PC-3 (cell line): ENCODE measurements at regions not wholly inside any gene's neighbourhood (a gene's known extent, or its start where the extent isn't known, plus 50 kb on each side); places are given as distances from the start of the nearest gene placed in this dataset.

Experiments used
- ATAC-seq: fragments of 200-7000 bp; cut with Tn5 transposase; 2 replicates; pipeline ENCODE4 v1.9.1; 2020; ENCODE audit warnings: mild to moderate bottlenecking, moderate library complexity
- BruUV-seq: library from RNA; stranded (reverse); fragments of 400-500 nt; replicated peaks from 2 replicates; lab custom pipeline; 2021; lab: Mats Ljungman, UMichigan
- CTCF ChIA-PET: fragments of 300-600 bp; sonication (Branson Sonifier 250); formaldehyde crosslinking; loops from one replicate; lab custom pipeline; 2022; ENCODE audit warnings: antibody characterized with exemption; lab: Charles Lee
- POLR2A ChIA-PET: fragments of 300-600 bp; sonication (Branson Sonifier 250); formaldehyde crosslinking; loops from one replicate; lab custom pipeline; 2022; ENCODE audit warnings: antibody characterized with exemption; ENCODE audit not compliant: unreplicated experiment; lab: Charles Lee
- DNase-seq: peaks from one replicate; pipeline ENCODE4 v3.0.0-alpha.2; 2015
- H2AFZ ChIP-seq: fragments of 300-600 bp; sonication (generic); 2 replicates; pipeline ENCODE4 v1.6.0; 2016; ENCODE audit warnings: antibody characterized with exemption, low read length
- H3F3A ChIP-seq: fragments of 300-600 bp; sonication (generic); one replicate; pipeline ENCODE4 v1.6.0; 2017; ENCODE audit warnings: antibody characterized with exemption, low read length, control low read depth, mild to moderate bottlenecking; ENCODE audit not compliant: unreplicated experiment
- H3K27ac ChIP-seq: fragments of 300-600 bp; sonication (generic); 2 replicates; pipeline ENCODE4 v1.5.1; 2016; ENCODE audit warnings: mild to moderate bottlenecking, low read length
- H3K27me3 ChIP-seq: fragments of 300-600 bp; sonication (generic); 2 replicates; pipeline ENCODE4 v1.6.1; 2016; ENCODE audit warnings: low read length, mixed read lengths
- H3K36me3 ChIP-seq: fragments of 300-600 bp; sonication (generic); 2 replicates; pipeline ENCODE4 v1.6.1; 2016; ENCODE audit warnings: low read depth, mixed run types, low read length, mixed read lengths
- H3K4me1 ChIP-seq: fragments of 300-600 bp; sonication (generic); 2 replicates; pipeline ENCODE4 v1.5.1; 2016; ENCODE audit warnings: low read length; ENCODE audit not compliant: insufficient read depth
- H3K4me2 ChIP-seq: fragments of 300-600 bp; sonication (generic); 2 replicates; pipeline ENCODE4 v1.6.0; 2016; ENCODE audit warnings: low read length
- H3K4me3 ChIP-seq: fragments of 300-600 bp; sonication (generic); 2 replicates; pipeline ENCODE4 v1.5.1; 2016; ENCODE audit warnings: mild to moderate bottlenecking, low read length, mixed read lengths
- H3K79me2 ChIP-seq: fragments of 300-600 bp; sonication (generic); 2 replicates; pipeline ENCODE4 v1.6.1; 2017; ENCODE audit warnings: low read length, mixed read lengths
- H3K9ac ChIP-seq: fragments of 300-600 bp; sonication (generic); 2 replicates; pipeline ENCODE4 v1.6.0; 2016; ENCODE audit warnings: mild to moderate bottlenecking, low read length
- H3K9me2 ChIP-seq: fragments of 300-600 bp; sonication (generic); replicated peaks from 2 replicates; pipeline ENCODE4 v1.6.1; 2016; ENCODE audit warnings: mixed run types, low read length, mixed read lengths
- H3K9me3 ChIP-seq: fragments of 300-600 bp; sonication (generic); 2 replicates; pipeline ENCODE4 v1.6.1; 2016; ENCODE audit warnings: low read length, mixed read lengths
- H4K20me1 ChIP-seq: fragments of 300-600 bp; sonication (generic); 2 replicates; pipeline ENCODE4 v1.6.1; 2016; ENCODE audit warnings: low read length, mixed read lengths
- CTCF ChIP-seq: fragments of 300-600 bp; sonication (generic); conservative IDR thresholded peaks from 2 replicates; pipeline ENCODE4 v1.5.1; 2017; ENCODE audit warnings: antibody characterized with exemption, low read depth, mild to moderate bottlenecking, low read length
- EZH2 ChIP-seq: fragments of 300-600 bp; sonication (generic); IDR thresholded peaks from one replicate; pipeline ENCODE4 v1.6.1; 2017; ENCODE audit warnings: antibody characterized with exemption, mild to moderate bottlenecking, low read length; ENCODE audit not compliant: unreplicated experiment
- EZH2phosphoT487 ChIP-seq: fragments of 300-600 bp; sonication (generic); IDR thresholded peaks from 2 replicates; pipeline ENCODE4 v1.6.1; 2018; ENCODE audit warnings: mild to moderate bottlenecking, antibody characterized with exemption, low read length, borderline replicate concordance
- intact Hi-C: fragments of 100-400 bp; cut with micrococcal nuclease; formaldehyde crosslinking; loops from 2 replicates; pipeline ENCODE4 v1.9.0; 2023

- H3K27ac ChIP-seq = no peak overlapping the region
- TF ChIP-seq EZH2phosphoT487 (no peak), CTCF (0 out of 2 replicates have a peak, but pooled peaks have one; percentile 9), EZH2 (no peak)
- H3K9ac ChIP-seq = no peak overlapping the region
- POLR2A ChIA-PET = no interaction called here
- no peaks in the 10 kb centered on the region for H3K79me2 ChIP-seq
- BruUV-seq = no TSS peak
- H3K4me2 ChIP-seq = no peak overlapping the region
- H4K20me1 ChIP-seq = no peaks in the 10 kb centered on the region
- no peak overlapping the region for H2AFZ ChIP-seq
- H3K9me3 ChIP-seq = no peaks in the 10 kb centered on the region
- intact Hi-C loops = no loop called here
- no peaks in the 10 kb centered on the region for H3K36me3 ChIP-seq
- H3F3A ChIP-seq = no peaks in the 10 kb centered on the region
- no peak for DNase-seq
- H3K4me3 ChIP-seq = no peak overlapping the region
- peaks cover 12% of the 10 kb centered on the region for H3K4me1 ChIP-seq
- H3K9me2 ChIP-seq = no peaks in the 10 kb centered on the region
- no peaks in the 10 kb centered on the region for H3K27me3 ChIP-seq
- CTCF ChIA-PET = no interaction called here
- no peak for ATAC-seq
Observed at GRCh38 chr13:27354379-27354778, 70.0 kb upstream of the GTF3A start.

GRCh38 chr13:27355894-27356293 lies 68.5 kb upstream of the GTF3A start:
- peaks cover 2% of the 10 kb centered on the region for H3F3A ChIP-seq
- no peak overlapping the region for H3K27ac ChIP-seq
- H3K27me3 ChIP-seq = no peaks in the 10 kb centered on the region
- H4K20me1 ChIP-seq = no peaks in the 10 kb centered on the region
- H3K4me2 ChIP-seq = no peak overlapping the region
- H3K36me3 ChIP-seq = no peaks in the 10 kb centered on the region
- intact Hi-C loops = loop anchor here (5.0 kb wide), 1 partner anchor 84 kb away; the partner anchor contains the start of gene RASL11A
- ATAC-seq = no peak
- no peaks in the 10 kb centered on the region for H3K9me3 ChIP-seq
- CTCF ChIA-PET = no interaction called here
- H2AFZ ChIP-seq = no peak overlapping the region
- no peak overlapping the region for H3K4me3 ChIP-seq
- H3K4me1 ChIP-seq = peaks cover 18% of the 10 kb centered on the region
- no TSS peak for BruUV-seq
- no peak for TF ChIP-seq EZH2
- no peak for TF ChIP-seq CTCF
- TF ChIP-seq EZH2phosphoT487 = no peak
- H3K9me2 ChIP-seq = no peaks in the 10 kb centered on the region
- no peaks in the 10 kb centered on the region for H3K79me2 ChIP-seq
- POLR2A ChIA-PET = no interaction called here
- no peak overlapping the region for H3K9ac ChIP-seq
- DNase-seq = no peak

GRCh38 chr13:27358420-27358819 lies 66.0 kb upstream of the GTF3A start:
- ATAC-seq = no peak
- Histone ChIP-seq H3F3A (peaks cover 3% of the 10 kb centered on the region), H3K36me3 (no peaks in the 10 kb centered on the region), H2AFZ (no peak overlapping the region), H3K4me2 (no peak overlapping the region), H3K4me3 (no peak overlapping the region), H3K27me3 (no peaks in the 10 kb centered on the region), H3K4me1 (peaks cover 10% of the 10 kb centered on the region), H3K9ac (no peak overlapping the region), H4K20me1 (no peaks in the 10 kb centered on the region), H3K9me2 (no peaks in the 10 kb centered on the region), H3K27ac (no peak overlapping the region), H3K9me3 (no peaks in the 10 kb centered on the region), H3K79me2 (no peaks in the 10 kb centered on the region)
- BruUV-seq = no TSS peak
- CTCF ChIA-PET = interaction anchor here (0.5 to 1.3 kb wide), 3 partner anchors 58 to 412 kb away, joined by 3 to 11 read pairs (median 3); no protein-coding TSS in a partner anchor
- no peak for TF ChIP-seq EZH2
- TF ChIP-seq EZH2phosphoT487 = no peak
- no peak for TF ChIP-seq CTCF
- POLR2A ChIA-PET = no interaction called here
- intact Hi-C loops = loop anchor here (5.0 kb wide), 1 partner anchor 86 kb away; the partner anchor contains the start of gene RASL11A
- DNase-seq = no peak
